ENCODE measurements at regions not wholly inside any gene's neighbourhood (a gene's known extent, or its start where the extent isn't known, plus 50 kb on each side); places are given as distances from the start of the nearest gene placed in this dataset.

DNA sequence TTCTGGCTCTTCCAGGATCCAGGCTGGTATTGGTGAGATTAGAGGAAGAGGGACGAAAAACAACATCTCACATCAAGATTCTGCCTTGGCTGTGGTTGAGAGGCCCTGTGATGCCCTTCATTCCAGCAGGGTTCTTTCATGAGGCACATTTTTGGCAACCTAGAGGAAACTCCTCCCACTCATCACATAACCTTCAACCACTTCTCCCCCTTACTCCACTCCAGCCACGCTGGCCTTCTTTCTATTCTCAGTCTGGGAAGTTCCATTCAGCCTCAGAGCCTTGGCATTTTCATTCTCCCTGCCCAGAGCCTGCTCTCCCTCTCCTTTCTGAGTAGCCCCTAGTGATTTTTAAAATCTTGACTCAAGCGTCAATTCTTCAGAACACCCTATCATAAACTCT is 337.5 kb downstream of the ZSWIM6 start:
- DNase-seq = no peak
- H4K20me1 ChIP-seq (ENCODE audit: insufficient read depth) = no peaks in the 10 kb centered on the region

DNA sequence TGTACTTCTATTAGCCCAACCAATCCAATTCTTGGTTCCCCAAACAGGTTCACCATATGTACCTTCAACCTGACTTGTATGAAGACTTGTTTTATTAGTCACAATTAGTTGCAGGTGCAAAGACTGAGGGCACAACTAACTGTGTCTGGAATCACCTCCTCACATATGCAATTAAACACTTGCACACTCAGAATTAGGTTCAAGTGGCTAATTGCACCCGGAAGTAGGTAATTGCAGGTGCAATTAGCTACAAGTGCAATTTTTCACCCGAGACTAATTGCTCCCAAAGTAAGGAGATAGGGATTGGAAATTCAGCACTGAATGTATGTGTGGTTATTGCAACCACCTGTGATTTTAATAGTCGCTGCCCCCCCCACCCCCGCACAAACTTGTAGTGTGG is 338.9 kb downstream of the ZSWIM6 start:
- H2AFZ ChIP-seq (ENCODE audit: low read depth) = no peak overlapping the region
- H3K4me1 ChIP-seq (ENCODE audit: control insufficient read depth in 1 of 2, insufficient read depth in 2 of 2, low read depth in 1 of 2, low read length in 1 of 2) = no peaks in the 10 kb centered on the region; a peak in 1 of 4 replicates
- WGBS (ENCODE audit: low lambda C conversion rate) = 48% methylated on average over 4 of the region's 4 CpGs
- H3F3A ChIP-seq (replicated peaks; ENCODE audit: insufficient read depth) = no peaks in the 10 kb centered on the region
- no peak for DNase-seq
- TF ChIP-seq MXI1 (IDR thresholded peaks at IDR 0.05; ENCODE audit: low read depth, low read length) = no peak
- no peak for TF ChIP-seq ELF1 (IDR thresholded peaks at IDR 0.05)
- TF ChIP-seq, protein P1, sequence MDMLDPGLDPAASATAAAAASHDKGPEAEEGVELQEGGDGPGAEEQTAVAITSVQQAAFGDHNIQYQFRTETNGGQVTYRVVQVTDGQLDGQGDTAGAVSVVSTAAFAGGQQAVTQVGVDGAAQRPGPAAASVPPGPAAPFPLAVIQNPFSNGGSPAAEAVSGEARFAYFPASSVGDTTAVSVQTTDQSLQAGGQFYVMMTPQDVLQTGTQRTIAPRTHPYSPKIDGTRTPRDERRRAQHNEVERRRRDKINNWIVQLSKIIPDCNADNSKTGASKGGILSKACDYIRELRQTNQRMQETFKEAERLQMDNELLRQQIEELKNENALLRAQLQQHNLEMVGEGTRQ (IDR thresholded peaks at IDR 0.05; ENCODE audit: borderline replicate concordance, low read depth, low read length) = no peak
- no peak for TF ChIP-seq MEF2A (IDR thresholded peaks at IDR 0.05; ENCODE audit: borderline replicate concordance, low read depth)
- H3K9me2 ChIP-seq = no peaks in the 10 kb centered on the region
- no peak overlapping the region for H3K4me3 ChIP-seq (ENCODE audit: low read depth in 2 of 2, low read length in 1 of 2)
- no peaks in the 10 kb centered on the region for H3K9me3 ChIP-seq
- ChIA-PET CTCF (interaction anchor here (1.5 kb wide), 1 partner anchor 12 kb away, joined by 3 read pairs; no protein-coding TSS in a partner anchor), POLR2A (no interaction called here)
- H3K27ac ChIP-seq (ENCODE audit: low read depth in 2 of 2, low read length in 1 of 2) = no peak overlapping the region
- no peaks in the 10 kb centered on the region for H4K20me1 ChIP-seq (ENCODE audit: insufficient read depth)
- no peaks in the 10 kb centered on the region for H3K79me2 ChIP-seq (ENCODE audit: insufficient read depth)
- no peak overlapping the region for H3K4me2 ChIP-seq
- H3K27me3 ChIP-seq (ENCODE audit: insufficient read depth) = no peaks in the 10 kb centered on the region
- H3K9ac ChIP-seq = no peak overlapping the region
- no peaks in the 10 kb centered on the region for H3K36me3 ChIP-seq (replicated peaks in 1 of 2; ENCODE audit: control insufficient read depth in 1 of 2, insufficient read depth in 2 of 2, low read length in 1 of 2)

More for the DNA sequence above, 337.5 kb downstream of the ZSWIM6 start:
- no peaks in the 10 kb centered on the region for H3K9me3 ChIP-seq
- no peaks in the 10 kb centered on the region for H3K36me3 ChIP-seq (replicated peaks in 1 of 2; ENCODE audit: control insufficient read depth in 1 of 2, insufficient read depth in 2 of 2, low read length in 1 of 2)
- CTCF ChIA-PET = interaction anchor here (3.8 kb wide), 1 partner anchor 11 kb away, joined by 29 read pairs; no protein-coding TSS in a partner anchor
- H3K4me1 ChIP-seq (ENCODE audit: control insufficient read depth in 1 of 2, insufficient read depth in 2 of 2, low read depth in 1 of 2, low read length in 1 of 2) = no peaks in the 10 kb centered on the region
- TF ChIP-seq POLR2AphosphoS5 (IDR thresholded peaks at IDR 0.05; ENCODE audit: low read depth, low read length) = no peak
- TF ChIP-seq EZH2phosphoT487 (IDR thresholded peaks at IDR 0.05; ENCODE audit: borderline replicate concordance, low read depth) = no peak
- TF ChIP-seq EP300 (IDR thresholded peaks at IDR 0.05; ENCODE audit: borderline replicate concordance in 1 of 2, low read depth in 1 of 2, low read length in 1 of 2) = no peak
- no peak for TF ChIP-seq SMC3 (IDR thresholded peaks at IDR 0.05; ENCODE audit: low read depth, low read length)
- TF ChIP-seq CHD2 (IDR thresholded peaks at IDR 0.05; ENCODE audit: low read length, partially characterized antibody) = no peak
- TF ChIP-seq ELF1 (IDR thresholded peaks at IDR 0.05) = no peak
- no peak for TF ChIP-seq NRF1 (IDR thresholded peaks at IDR 0.05; ENCODE audit: low read depth, low read length)
- TF ChIP-seq, protein P2, sequence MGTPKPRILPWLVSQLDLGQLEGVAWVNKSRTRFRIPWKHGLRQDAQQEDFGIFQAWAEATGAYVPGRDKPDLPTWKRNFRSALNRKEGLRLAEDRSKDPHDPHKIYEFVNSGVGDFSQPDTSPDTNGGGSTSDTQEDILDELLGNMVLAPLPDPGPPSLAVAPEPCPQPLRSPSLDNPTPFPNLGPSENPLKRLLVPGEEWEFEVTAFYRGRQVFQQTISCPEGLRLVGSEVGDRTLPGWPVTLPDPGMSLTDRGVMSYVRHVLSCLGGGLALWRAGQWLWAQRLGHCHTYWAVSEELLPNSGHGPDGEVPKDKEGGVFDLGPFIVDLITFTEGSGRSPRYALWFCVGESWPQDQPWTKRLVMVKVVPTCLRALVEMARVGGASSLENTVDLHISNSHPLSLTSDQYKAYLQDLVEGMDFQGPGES (IDR thresholded peaks at IDR 0.05; ENCODE audit: low read depth, low read length) = no peak
- no peak for TF ChIP-seq RFX5 (IDR thresholded peaks at IDR 0.05; ENCODE audit: low read length)
- TF ChIP-seq, protein P3, sequence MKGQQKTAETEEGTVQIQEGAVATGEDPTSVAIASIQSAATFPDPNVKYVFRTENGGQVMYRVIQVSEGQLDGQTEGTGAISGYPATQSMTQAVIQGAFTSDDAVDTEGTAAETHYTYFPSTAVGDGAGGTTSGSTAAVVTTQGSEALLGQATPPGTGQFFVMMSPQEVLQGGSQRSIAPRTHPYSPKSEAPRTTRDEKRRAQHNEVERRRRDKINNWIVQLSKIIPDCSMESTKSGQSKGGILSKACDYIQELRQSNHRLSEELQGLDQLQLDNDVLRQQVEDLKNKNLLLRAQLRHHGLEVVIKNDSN (IDR thresholded peaks at IDR 0.05; ENCODE audit: borderline replicate concordance, low read depth) = no peak
- no peak for TF ChIP-seq SIN3A (IDR thresholded peaks at IDR 0.05; ENCODE audit: borderline replicate concordance, low read depth, low read length)
- no peak for TF ChIP-seq YY1 (IDR thresholded peaks at IDR 0.05; ENCODE audit: low read depth)
- 34% methylated on average over 3 of the region's 3 CpGs for WGBS (ENCODE audit: low lambda C conversion rate)
- no peak overlapping the region for H2AFZ ChIP-seq (ENCODE audit: low read depth)
- no peak overlapping the region for H3K4me3 ChIP-seq (ENCODE audit: low read depth in 2 of 2, low read length in 1 of 2)
- H3K79me2 ChIP-seq (ENCODE audit: insufficient read depth) = no peaks in the 10 kb centered on the region
- no peak overlapping the region for H3K27ac ChIP-seq (ENCODE audit: low read depth in 2 of 2, low read length in 1 of 2)
- POLR2A ChIA-PET = no interaction called here
- H3F3A ChIP-seq (replicated peaks; ENCODE audit: insufficient read depth) = no peaks in the 10 kb centered on the region
- H3K4me2 ChIP-seq = no peak overlapping the region
- H3K9ac ChIP-seq = no peak overlapping the region
- no peaks in the 10 kb centered on the region for H3K9me2 ChIP-seq
- H3K27me3 ChIP-seq (ENCODE audit: insufficient read depth) = no peaks in the 10 kb centered on the region
